ENCODE measurements at regions not wholly inside any gene's neighbourhood (a gene's known extent, or its start where the extent isn't known, plus 50 kb on each side); places are given as distances from the start of the nearest gene placed in this dataset.

DNA sequence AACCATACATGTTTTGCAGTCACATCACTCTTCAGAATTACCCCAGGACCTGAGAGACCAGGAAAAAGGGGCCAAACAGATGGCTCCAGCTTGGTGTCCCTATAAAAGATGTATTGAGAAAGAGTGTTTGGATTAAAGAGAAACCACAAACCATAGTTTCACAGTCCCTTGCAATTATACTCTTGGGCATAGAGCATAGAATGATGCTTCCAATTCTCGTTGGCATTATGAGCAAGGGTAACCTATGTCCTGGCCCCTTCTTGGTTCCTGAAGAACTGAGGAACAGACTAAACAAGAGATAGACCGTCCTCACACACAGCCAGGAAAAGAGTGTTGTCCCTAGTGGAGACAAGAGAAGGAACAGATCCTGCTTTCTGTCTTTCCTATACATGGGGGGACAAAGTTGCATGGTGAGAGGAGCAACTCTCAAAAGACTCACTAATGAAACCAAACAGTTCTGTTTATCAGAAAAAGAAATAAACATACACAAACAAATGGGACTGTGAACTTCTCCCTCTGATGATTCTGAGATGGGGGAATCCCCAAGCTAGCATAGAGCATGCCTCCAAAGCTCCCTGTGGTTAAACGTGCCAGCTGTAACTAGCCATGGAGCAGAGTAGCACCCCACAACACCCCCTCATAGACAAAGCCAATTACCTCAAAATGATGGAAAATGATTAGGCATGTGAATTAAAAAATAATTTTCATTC, 908.6 kb downstream of the NTRK3 start:
- DNase-seq = no peak

GRCh38 chr15:87345961-87346360, 910.6 kb downstream of the NTRK3 start:
- no peak for DNase-seq

DNA sequence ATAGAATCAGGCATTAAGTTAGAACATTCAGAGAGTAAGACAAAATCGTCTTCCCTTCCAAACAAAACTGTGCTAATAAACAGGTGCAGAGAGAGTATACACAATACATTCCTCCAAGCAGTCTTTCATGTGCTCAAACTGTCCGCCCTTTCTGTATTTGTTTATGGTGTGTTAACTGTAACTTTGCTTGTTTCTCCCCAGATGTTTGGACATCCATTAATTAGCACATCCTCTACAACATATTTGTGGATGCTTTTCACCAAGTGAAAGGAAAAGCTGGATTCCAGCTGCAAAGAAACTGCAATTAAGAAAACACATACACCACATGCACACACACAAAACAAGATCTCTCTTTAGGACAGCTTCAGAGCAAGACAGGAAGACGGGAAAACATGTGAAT, 912.6 kb downstream of the NTRK3 start:
- DNase-seq = no peak

DNA sequence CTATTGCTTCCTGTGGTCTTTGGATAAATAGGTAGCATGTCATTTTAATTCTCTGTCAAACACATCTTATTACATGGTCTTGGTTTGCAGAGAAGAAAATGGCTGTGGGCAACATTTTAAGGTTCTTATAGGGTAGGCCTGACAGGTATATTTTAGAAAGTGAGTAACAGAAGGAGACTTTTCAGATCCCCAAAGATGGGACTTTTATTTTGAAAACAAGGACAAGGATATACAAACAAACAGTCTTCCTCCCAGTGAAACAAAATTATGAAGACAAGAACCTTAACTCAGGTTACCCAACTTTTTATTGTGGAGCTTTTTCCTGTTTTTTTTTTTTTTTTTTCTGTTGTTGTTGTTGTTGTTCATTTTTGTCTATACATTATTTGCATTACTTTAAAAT, 916.2 kb downstream of the NTRK3 start:
- no peak for DNase-seq

- no peak for DNase-seq
Observed at GRCh38 chr15:87326269-87326668, 930.3 kb downstream of the NTRK3 start.

DNA sequence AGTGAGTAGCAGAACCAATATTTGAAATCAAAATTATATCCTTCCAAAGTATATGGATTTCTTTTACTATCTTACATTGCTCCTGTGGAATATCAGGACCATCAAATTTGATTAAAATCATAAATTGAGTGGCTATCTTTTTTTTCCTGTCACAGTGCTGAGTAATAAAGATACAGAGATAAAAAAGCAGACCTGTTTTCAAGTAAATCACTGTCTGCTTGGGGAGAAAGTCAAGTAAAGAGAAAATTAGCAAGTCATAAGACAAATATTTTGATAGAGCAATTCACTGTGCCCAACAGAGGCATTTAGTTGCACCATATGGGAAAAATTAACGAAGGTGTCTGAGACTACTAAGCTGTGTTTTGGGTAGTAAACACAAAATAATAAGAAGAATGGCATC, 933.7 kb downstream of the NTRK3 start:
- DNase-seq = no peak

DNA sequence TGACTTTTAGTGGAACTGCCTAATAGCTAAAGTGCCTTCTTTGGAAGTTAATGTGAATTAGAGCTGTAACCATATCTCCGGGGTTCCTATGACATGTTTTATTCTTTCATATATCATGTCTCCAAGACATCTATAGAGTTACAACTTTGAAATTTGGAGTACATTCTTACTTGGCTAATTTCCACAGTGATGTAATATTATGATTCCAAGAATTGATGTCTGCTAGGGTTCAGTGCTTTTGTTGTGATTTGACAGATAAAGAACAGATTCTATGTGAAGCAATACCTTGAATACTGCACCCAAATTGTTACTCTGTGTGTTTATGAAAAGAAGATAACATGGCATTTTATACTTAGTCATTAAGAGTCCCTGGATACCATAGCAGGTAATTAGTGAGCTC, 934.3 kb downstream of the NTRK3 start:
- no peak for DNase-seq

DNA sequence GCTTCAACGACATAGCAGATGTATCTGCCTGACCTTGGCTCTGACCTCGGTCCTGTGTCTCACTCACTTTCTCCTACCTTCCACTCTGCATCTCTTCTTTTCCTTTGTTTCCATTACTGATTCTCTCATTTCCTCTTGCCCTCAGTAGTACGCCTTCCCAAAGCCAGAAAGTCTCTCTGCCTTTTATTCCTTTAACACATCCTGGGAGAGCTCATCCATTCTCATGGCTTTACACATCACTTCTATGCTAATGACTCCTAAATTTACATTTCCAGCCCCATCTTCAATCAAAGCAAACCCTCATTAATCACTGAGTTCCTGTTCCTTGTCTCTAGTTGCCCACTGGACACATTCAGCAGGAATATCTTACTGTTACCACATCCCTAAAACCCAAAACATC, 938.6 kb downstream of the NTRK3 start:
- no peak for DNase-seq

- DNase-seq = no peak
Observed at GRCh38 chr15:87312221-87312620, 944.3 kb downstream of the NTRK3 start.

- no peak for DNase-seq
Observed at GRCh38 chr15:87300146-87300545, 956.4 kb downstream of the NTRK3 start.

DNA sequence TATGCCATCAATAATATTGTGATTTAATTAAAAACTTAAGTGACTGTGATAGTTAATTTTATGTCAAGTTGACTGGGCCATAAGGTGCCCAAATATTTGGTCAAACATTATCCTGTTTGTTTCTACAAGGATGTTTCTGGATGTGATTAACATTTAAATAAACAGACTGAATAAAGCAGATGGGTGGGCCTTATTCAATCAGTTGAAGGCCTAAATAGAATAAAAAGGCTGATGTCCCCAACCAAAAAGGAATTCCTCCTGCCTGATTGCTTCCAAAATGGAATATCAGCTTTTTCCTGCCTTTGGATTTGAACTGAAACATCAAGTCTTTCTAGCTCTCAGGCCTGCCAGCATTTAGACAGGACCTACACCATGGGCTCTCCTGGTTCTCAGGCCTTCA, 961.7 kb downstream of the NTRK3 start:
- no peak for DNase-seq

GRCh38 chr15:87293031-87293430, 963.5 kb downstream of the NTRK3 start:
- DNase-seq = no peak

GRCh38 chr15:87287156-87287555, 969.4 kb downstream of the NTRK3 start:
- no peak for DNase-seq

GRCh38 chr15:87269566-87269965, 987.0 kb downstream of the NTRK3 start:
- DNase-seq = no peak

- DNase-seq = no peak
Observed at GRCh38 chr15:87268675-87269074, 987.9 kb downstream of the NTRK3 start.

DNA sequence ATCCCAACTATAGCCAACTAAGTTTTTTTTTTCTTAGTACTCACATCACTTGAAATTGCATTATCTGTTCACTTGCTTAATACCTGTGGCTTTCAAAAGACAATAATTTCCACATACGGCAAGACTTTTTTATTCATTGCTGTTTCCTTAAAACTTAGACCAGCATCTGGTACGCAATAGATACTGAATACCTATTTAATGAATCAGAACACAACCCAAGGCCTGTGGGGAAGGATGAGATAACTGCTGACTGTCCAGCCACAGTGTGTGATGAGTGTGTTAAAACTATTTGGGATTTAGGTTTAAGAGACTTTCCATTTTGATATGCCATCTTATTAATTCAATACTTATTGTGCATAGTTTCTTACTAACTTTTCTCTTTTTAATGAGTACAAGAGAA, 988.7 kb downstream of the NTRK3 start:
- DNase-seq = no peak

DNA sequence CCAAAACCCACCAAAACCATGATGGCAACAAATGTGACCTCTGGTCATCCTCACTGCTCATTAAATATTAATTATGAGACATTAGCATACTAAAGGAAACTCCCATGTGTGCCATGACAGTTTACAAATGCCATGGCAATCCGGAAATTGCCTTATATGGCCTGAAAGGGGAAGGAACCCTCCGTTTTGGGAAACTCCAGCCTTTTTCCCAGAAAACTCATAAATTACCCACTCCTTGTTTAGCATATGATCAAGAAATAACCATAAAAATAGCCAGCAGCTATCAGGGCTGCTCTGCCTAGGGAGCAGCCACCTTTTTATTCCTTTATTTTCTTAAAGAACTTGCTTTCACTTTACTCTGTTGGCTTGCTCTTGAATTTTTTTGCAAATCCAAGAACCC, 992.7 kb downstream of the NTRK3 start:
- no peak for DNase-seq

DNA sequence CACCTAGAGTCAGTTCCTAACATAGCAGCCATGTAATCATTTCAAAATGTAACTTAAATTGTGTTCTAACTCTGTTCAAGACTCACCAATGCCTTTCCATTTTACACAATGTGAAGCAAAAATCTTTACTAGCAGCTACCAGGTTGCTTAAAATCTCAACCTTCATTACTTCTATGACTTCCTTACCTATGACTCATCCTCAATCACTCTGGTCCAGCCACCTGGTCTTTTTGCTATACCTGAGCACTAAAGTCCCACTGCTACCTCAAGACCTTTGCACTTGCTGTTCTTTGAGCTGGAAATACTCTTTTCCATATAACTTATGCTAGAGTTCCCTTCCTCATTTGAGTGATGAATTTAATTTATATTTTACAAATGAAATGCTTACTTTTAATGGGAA, 993.2 kb downstream of the NTRK3 start:
- DNase-seq = no peak

DNA sequence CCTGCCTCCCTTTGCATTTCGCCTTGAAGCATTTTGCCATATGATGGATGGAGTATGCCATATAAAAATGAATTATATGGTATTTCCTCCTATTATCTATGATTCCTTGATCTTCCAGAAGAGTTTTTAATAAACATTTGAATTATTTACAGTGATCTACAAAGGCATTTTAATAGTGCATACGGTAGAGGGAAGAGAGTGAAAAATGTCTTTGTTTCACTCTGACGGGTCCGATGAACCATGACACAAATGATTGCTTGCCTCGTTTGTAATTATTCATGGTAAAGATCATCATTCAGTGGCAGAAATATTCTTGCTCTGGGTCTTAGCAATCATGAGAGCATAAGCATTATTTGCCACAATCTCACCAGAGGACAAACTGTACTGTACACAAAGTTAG, 1010.9 kb downstream of the NTRK3 start:
- no peak for DNase-seq

DNA sequence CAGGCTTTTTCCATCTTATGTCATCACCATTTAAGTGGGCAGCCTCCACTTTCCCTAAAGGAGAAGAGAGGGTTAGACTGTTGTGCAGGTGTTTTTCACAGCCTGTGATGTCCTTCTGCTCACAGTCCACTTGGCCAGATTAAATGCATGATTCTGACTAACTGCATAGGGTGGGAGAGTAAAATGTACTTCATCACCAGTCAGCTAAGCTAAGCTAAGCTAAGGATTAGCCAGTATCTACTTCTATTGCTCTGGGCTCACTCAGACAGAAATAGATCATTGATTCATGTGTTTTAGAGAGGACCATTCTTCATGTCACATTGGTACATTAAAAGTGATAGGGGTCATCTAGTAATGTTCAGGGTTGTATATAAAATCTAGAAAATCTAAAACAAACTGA, 1013.1 kb downstream of the NTRK3 start:
- no peak for DNase-seq

GRCh38 chr15:87239582-87240230, 1016.8 kb downstream of the NTRK3 start:
- DNase-seq = no peak

GRCh38 chr15:87238451-87239068, 1018.0 kb downstream of the NTRK3 start:
- no peak for DNase-seq

DNA sequence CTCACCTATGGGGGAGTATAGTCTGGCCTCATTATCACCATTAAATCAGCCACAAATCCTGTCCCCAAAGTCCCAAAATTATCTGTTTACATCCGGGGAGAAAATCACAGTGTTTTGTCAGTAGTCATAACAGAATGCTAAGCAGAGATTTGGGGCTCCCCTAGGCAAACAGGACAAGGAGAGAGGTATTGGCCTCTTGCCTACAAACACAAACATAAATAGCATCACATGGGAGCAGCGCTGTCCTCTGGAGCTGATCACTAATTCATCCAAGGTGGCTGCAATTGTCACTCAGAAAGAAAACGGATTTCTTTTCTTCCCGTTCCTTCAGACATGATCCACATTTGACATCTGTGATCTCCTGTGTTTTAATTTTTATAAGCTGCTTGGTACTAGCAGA, 1028.1 kb downstream of the NTRK3 start:
- no peak for DNase-seq

GRCh38 chr15:87227846-87228245, 1028.7 kb downstream of the NTRK3 start:
- DNase-seq = no peak

GRCh38 chr15:87225436-87225835, 1031.1 kb downstream of the NTRK3 start:
- no peak for DNase-seq
